ENCODE measurements at regions not wholly inside any gene's neighbourhood (a gene's known extent, or its start where the extent isn't known, plus 50 kb on each side); places are given as distances from the start of the nearest gene placed in this dataset.

DNA sequence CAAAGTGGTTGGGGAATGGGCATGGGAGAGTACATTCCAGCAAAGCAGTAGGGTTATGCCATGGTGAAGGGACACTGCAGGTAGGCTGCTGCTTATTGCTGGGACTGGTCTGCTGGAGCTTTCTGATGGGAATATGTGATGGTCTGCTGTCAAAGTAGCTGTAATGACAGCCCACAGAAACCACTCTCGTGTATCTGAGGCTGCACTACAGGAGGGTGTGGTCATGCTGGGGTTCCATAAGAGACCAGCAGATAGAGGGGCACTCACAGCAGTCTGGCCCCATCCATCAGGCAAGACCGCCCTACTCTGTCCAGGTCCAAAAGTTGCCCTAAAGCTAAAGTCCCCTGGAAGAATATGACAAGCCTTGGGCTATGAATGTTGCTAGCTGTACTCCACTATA is 739.3 kb downstream of the COL12A1 start:
- Histone ChIP-seq H3K36me3 (no peaks in the 10 kb centered on the region), H3K4me1 (no peaks in the 10 kb centered on the region), H3K27ac (no peak overlapping the region), H3K4me3 (no peak overlapping the region), H3K9me3 (peaks cover 0 to 7% of the 10 kb centered on the region in 2 donors), H3K27me3 (no peaks in the 10 kb centered on the region)
- DNase-seq (ENCODE audit: low spot score in 2 of 2): no peak
- intact Hi-C loops (cut with DNase I; ENCODE audit: low total_unique reads): no loop called here
- no peak for TF ChIP-seq POLR2AphosphoS5 (IDR thresholded peaks at IDR 0.05)
- TF ChIP-seq, protein P1, sequence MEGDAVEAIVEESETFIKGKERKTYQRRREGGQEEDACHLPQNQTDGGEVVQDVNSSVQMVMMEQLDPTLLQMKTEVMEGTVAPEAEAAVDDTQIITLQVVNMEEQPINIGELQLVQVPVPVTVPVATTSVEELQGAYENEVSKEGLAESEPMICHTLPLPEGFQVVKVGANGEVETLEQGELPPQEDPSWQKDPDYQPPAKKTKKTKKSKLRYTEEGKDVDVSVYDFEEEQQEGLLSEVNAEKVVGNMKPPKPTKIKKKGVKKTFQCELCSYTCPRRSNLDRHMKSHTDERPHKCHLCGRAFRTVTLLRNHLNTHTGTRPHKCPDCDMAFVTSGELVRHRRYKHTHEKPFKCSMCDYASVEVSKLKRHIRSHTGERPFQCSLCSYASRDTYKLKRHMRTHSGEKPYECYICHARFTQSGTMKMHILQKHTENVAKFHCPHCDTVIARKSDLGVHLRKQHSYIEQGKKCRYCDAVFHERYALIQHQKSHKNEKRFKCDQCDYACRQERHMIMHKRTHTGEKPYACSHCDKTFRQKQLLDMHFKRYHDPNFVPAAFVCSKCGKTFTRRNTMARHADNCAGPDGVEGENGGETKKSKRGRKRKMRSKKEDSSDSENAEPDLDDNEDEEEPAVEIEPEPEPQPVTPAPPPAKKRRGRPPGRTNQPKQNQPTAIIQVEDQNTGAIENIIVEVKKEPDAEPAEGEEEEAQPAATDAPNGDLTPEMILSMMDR (IDR thresholded peaks at IDR 0.05): no peak
- no peak for TF ChIP-seq POLR2A (IDR thresholded peaks at IDR 0.05)

DNA sequence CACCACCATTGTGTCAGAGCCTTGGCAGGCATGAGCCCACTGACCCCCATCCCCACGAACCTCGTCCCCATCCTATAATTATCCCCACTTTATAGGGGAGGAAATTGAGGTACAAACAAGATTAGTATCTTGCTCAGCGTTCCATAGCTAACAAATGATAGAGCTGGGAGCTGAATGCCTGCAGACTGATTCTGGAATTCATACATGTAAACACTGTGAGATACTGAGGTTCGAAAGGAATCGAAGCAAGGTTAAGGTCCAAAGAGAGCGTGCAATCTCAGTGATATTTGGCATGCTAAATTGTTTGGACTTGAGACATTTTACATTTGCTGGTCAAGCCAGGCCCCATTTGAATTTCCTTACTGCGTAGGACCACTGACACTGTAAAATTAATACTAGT is 746.6 kb downstream of the COL12A1 start:
- TF ChIP-seq POLR2A (IDR thresholded peaks at IDR 0.05): no peak
- TF ChIP-seq, protein P1 (IDR thresholded peaks at IDR 0.05): no peak
- TF ChIP-seq POLR2AphosphoS5 (IDR thresholded peaks at IDR 0.05): no peak
- intact Hi-C loops (cut with DNase I; ENCODE audit: low total_unique reads): no loop called here
- H3K27me3 ChIP-seq: no peaks in the 10 kb centered on the region

DNA sequence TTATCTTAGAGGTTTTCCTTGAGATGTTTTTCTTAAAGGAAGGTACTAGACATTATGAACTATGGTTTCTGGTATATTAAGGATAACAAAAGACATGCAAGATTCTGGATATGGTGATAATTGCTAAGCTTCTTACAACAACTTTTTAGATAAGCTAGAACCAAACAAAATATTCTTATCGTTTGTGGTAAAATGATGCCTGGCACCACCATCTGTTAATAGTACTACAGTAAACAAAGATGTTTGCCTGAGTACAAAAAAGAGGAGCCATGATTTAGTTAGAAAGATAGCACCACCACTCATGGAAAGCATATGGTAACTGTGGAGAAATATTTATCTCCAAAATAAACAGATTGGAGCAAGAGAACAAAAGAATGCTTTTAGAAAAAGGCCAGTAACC is 747.3 kb downstream of the COL12A1 start:
- H3K9me3 ChIP-seq: peaks cover 0 to 7% of the 10 kb centered on the region in 2 donors
- no peak for DNase-seq (ENCODE audit: low spot score in 2 of 2)
- TF ChIP-seq POLR2A (IDR thresholded peaks at IDR 0.05) (no peak), POLR2AphosphoS5 (IDR thresholded peaks at IDR 0.05) (no peak)
- TF ChIP-seq, protein P1 (IDR thresholded peaks at IDR 0.05): no peak
- no peak overlapping the region for H3K4me3 ChIP-seq
- no peaks in the 10 kb centered on the region for H3K27me3 ChIP-seq
- H3K36me3 ChIP-seq: no peaks in the 10 kb centered on the region
- intact Hi-C loops (cut with DNase I; ENCODE audit: low total_unique reads): no loop called here
- H3K4me1 ChIP-seq: no peaks in the 10 kb centered on the region
- H3K27ac ChIP-seq: no peak overlapping the region

More for the DNA sequence above, 746.6 kb downstream of the COL12A1 start:
- no peak for DNase-seq (ENCODE audit: low spot score in 2 of 2)
- no peak overlapping the region for H3K4me3 ChIP-seq
- no peak overlapping the region for H3K27ac ChIP-seq
- H3K4me1 ChIP-seq: no peaks in the 10 kb centered on the region
- H3K9me3 ChIP-seq: peaks cover 0 to 7% of the 10 kb centered on the region in 2 donors
- no peaks in the 10 kb centered on the region for H3K36me3 ChIP-seq

DNA sequence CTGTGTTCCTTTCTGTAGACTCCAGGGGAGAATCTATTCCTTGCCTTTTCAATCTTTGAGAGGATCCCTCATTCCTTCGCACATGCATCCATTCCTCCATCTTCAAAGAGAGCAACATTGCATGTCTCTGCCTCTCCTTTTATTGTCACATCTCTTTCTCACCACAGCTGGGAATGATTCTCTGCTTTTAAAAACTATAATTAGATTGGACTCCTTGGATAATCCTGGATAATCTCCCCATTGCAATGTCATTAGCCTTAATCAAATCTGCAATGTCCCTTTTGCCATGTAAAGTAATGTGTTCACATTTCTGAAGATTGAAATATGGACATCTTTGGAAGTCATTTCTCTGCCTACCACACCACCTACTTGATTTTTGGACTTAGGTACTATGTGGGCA is 750.1 kb downstream of the COL12A1 start:
- Histone ChIP-seq H3K27ac (no peak overlapping the region), H3K4me3 (no peak overlapping the region), H3K9me3 (no peaks in the 10 kb centered on the region), H3K27me3 (no peaks in the 10 kb centered on the region), H3K4me1 (no peaks in the 10 kb centered on the region), H3K36me3 (no peaks in the 10 kb centered on the region)
- no peak for DNase-seq (ENCODE audit: low spot score in 2 of 2)
- TF ChIP-seq POLR2A (IDR thresholded peaks at IDR 0.05) (no peak), POLR2AphosphoS5 (IDR thresholded peaks at IDR 0.05) (no peak)
- TF ChIP-seq, protein P1 (IDR thresholded peaks at IDR 0.05): no peak
- intact Hi-C loops (cut with DNase I; ENCODE audit: low total_unique reads): no loop called here

DNA sequence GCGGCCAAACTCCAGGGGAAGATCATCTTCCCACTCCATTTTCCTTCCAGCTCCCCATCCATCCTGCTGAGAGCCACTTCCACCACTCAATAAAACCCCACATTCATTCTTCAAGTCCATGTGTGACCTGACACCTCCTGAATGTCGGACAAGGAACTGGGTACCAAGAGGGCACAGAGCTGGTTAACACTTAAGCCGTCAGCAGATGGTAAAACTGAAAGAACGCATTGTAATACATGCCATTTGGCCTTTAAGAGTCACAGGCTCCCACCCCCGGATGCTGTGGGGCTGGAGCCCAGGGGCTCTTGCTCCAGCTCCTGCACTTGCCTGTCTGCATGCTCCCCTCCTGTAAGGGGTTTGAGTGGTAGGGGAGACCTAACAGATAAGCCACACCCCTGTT is 753.9 kb downstream of the COL12A1 start:
- intact Hi-C loops (cut with DNase I; ENCODE audit: low total_unique reads): no loop called here
- Histone ChIP-seq H3K27me3 (no peaks in the 10 kb centered on the region), H3K27ac (no peak overlapping the region), H3K4me3 (no peak overlapping the region), H3K4me1 (no peaks in the 10 kb centered on the region), H3K36me3 (no peaks in the 10 kb centered on the region), H3K9me3 (no peaks in the 10 kb centered on the region)
- DNase-seq (ENCODE audit: low spot score in 2 of 2): no peak
- TF ChIP-seq POLR2AphosphoS5 (IDR thresholded peaks at IDR 0.05) (no peak), POLR2A (IDR thresholded peaks at IDR 0.05) (no peak)
- TF ChIP-seq, protein P1 (IDR thresholded peaks at IDR 0.05): no peak

Data from breast epithelium (tissue), 4 donors.